BLaER1 (cell line): ENCODE measurements at regions not wholly inside any gene's neighbourhood (a gene's known extent, or its start where the extent isn't known, plus 50 kb on each side); places are given as distances from the start of the nearest gene placed in this dataset.
A peak's percentile ranks its signal among the peaks of the same experiment; 100 is the strongest.
"Not testable (repeated sequence)": the region's sequence is repeated elsewhere in the genome, so short reads cannot be mapped to it uniquely, and the experiment has no call there.

Source experiments
- H3K27ac ChIP-seq: shearing (Covaris generic); formaldehyde crosslinking; 2 replicates; pipeline ENCODE4 v1.8.1; 2022
- H3K27me3 ChIP-seq: shearing (Covaris generic); formaldehyde crosslinking; 2 replicates; pipeline ENCODE4 v1.8.1; 2022
- H3K36me3 ChIP-seq: shearing (Covaris generic); formaldehyde crosslinking; 2 replicates; pipeline ENCODE4 v1.8.1; 2022
- H3K4me1 ChIP-seq: shearing (Covaris generic); formaldehyde crosslinking; 2 replicates; pipeline ENCODE4 v1.8.1; 2022
- H3K4me2 ChIP-seq: shearing (Covaris generic); formaldehyde crosslinking; 2 replicates; pipeline ENCODE4 v1.8.1; 2022
- H3K4me3 ChIP-seq: shearing (Covaris generic); formaldehyde crosslinking; 2 replicates; pipeline ENCODE4 v1.8.1; 2022
- H3K9ac ChIP-seq: shearing (Covaris generic); formaldehyde crosslinking; 2 replicates; pipeline ENCODE4 v1.8.1; 2022
- H3K9me3 ChIP-seq: shearing (Covaris generic); formaldehyde crosslinking; 2 replicates; pipeline ENCODE4 v1.8.1; 2022
- H4K20me1 ChIP-seq: shearing (Covaris generic); formaldehyde crosslinking; 2 replicates; pipeline ENCODE4 v1.8.1; 2022
- Cebpa-rat ChIP-seq: shearing (Covaris generic); IDR thresholded peaks from 2 replicates; pipeline ENCODE4 v1.8.1; 2022

GRCh38 chr3:75176937-75177336, 487.2 kb upstream of the FRG2C start:
- H3K9ac ChIP-seq, result no peak overlapping the region
- H3K27ac ChIP-seq, result no peak overlapping the region
- H4K20me1 ChIP-seq, result no peaks in the 10 kb centered on the region
- no peak for TF ChIP-seq Cebpa-rat
- no peaks in the 10 kb centered on the region for H3K27me3 ChIP-seq
- H3K4me2 ChIP-seq, result 0 out of 2 replicates have a peak overlapping the region, but pooled peaks have one; percentile 11
- no peaks in the 10 kb centered on the region for H3K36me3 ChIP-seq
- no peaks in the 10 kb centered on the region for H3K9me3 ChIP-seq
- peaks cover 47% of the 10 kb centered on the region for H3K4me1 ChIP-seq
- H3K4me3 ChIP-seq, result no peak overlapping the region

- no peaks in the 10 kb centered on the region for H3K9me3 ChIP-seq
- H3K36me3 ChIP-seq, result no peaks in the 10 kb centered on the region
- no peak overlapping the region for H3K9ac ChIP-seq
- no peaks in the 10 kb centered on the region for H3K27me3 ChIP-seq
- no peak overlapping the region for H3K4me3 ChIP-seq
- peak overlapping the region; percentile 60 for H3K4me2 ChIP-seq
- no peaks in the 10 kb centered on the region for H4K20me1 ChIP-seq
- peak overlapping the region; percentile 35; the same call in 1 of the 2 replicates for H3K27ac ChIP-seq
- no peak for TF ChIP-seq Cebpa-rat
- peaks cover 47% of the 10 kb centered on the region for H3K4me1 ChIP-seq
Observed at GRCh38 chr3:75180235-75180944, 483.7 kb upstream of the FRG2C start.

DNA sequence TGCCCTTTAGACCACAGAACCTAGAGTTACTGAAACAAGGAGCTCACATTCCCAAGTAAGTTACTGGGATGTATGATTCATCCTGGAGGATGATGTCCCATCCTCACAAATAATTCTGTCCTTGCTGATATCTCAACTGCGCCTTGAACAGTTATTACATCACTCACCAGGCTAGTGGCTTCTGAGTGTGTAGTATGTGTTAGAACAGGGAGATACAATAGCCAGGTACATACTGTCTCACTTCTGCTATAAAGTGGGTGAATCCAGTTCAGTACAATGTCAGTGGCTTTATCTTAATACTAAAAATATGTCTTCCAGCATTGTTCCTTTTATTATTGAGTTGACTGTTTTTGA, 483.2 kb upstream of the FRG2C start:
- no peak for TF ChIP-seq Cebpa-rat
- peak overlapping the region; percentile 35; the same call in 1 of the 2 replicates for H3K27ac ChIP-seq
- H3K4me3 ChIP-seq, result no peak overlapping the region
- H3K27me3 ChIP-seq, result no peaks in the 10 kb centered on the region
- H3K36me3 ChIP-seq, result no peaks in the 10 kb centered on the region
- H3K9ac ChIP-seq, result no peak overlapping the region
- no peaks in the 10 kb centered on the region for H4K20me1 ChIP-seq
- peak overlapping the region; percentile 60 for H3K4me2 ChIP-seq
- H3K4me1 ChIP-seq, result peaks cover 47% of the 10 kb centered on the region
- no peaks in the 10 kb centered on the region for H3K9me3 ChIP-seq

GRCh38 chr3:75188962-75189361, 475.2 kb upstream of the FRG2C start:
- Histone ChIP-seq H3K27me3 (no peaks in the 10 kb centered on the region), H3K9ac (no peak overlapping the region), H3K4me2 (no peak overlapping the region), H3K36me3 (no peaks in the 10 kb centered on the region), H3K9me3 (no peaks in the 10 kb centered on the region), H3K27ac (no peak overlapping the region), H4K20me1 (no peaks in the 10 kb centered on the region), H3K4me3 (no peak overlapping the region), H3K4me1 (peaks cover 7% of the 10 kb centered on the region)
- no peak for TF ChIP-seq Cebpa-rat

DNA sequence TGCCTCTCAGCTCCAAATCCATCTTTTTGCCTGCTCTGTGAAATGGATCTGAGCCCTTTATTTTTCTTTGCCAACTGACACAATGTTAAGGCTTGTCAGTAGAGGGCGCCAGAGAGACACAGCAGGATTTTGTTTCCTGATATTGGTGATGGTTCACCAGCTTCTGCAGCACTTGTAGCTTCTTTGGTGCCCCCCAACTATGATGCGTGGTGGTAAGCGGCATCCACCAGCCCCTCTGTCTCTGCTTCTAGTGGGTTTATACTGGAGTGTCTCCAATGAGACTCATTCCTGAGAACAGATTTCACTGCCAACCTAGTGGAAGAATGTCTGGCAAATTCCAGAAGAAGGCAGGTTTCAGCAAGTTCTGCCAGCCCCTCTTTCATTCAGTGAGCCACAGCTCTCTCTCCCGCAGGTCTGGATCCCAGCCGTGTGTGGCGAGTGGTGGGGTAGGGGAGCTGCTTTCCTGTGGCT, 471.9 kb upstream of the FRG2C start:
- H3K4me1 ChIP-seq, result peaks cover 14% of the 10 kb centered on the region
- no peak overlapping the region for H3K27ac ChIP-seq
- H3K9me3 ChIP-seq, result no peaks in the 10 kb centered on the region
- no peak overlapping the region for H3K4me2 ChIP-seq
- no peak overlapping the region for H3K4me3 ChIP-seq
- H3K36me3 ChIP-seq, result no peaks in the 10 kb centered on the region
- no peaks in the 10 kb centered on the region for H3K27me3 ChIP-seq
- no peak overlapping the region for H3K9ac ChIP-seq
- no peaks in the 10 kb centered on the region for H4K20me1 ChIP-seq
- no peak for TF ChIP-seq Cebpa-rat

- Histone ChIP-seq H3K27me3 (no peaks in the 10 kb centered on the region), H3K4me1 (peaks cover 14% of the 10 kb centered on the region), H3K36me3 (no peaks in the 10 kb centered on the region), H3K4me3 (no peak overlapping the region), H3K4me2 (no peak overlapping the region), H3K9ac (no peak overlapping the region), H3K9me3 (no peaks in the 10 kb centered on the region), H4K20me1 (no peaks in the 10 kb centered on the region), H3K27ac (no peak overlapping the region)
- no peak for TF ChIP-seq Cebpa-rat
Observed at GRCh38 chr3:75193797-75194196, 470.3 kb upstream of the FRG2C start.

DNA sequence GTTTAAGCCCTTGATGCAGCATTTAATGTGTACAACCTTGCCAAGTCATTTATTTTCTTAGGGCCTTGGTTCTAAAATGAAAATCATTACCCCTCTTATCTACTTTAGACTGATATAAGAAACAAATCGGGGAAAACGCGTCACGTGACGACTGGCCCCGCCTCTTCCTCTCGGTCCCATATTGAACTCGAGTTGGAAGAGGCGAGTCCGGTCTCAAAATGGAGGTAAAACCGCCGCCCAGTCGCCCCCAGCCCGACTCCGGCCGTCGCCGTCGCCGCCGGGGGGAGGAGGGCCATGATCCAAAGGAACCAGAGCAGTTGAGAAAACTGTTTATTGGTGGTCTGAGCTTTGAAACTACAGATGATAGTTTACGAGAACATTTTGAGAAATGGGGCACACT, 449.8 kb upstream of the FRG2C start:
- H4K20me1 ChIP-seq, H3K27me3 ChIP-seq, H3K4me2 ChIP-seq, H3K27ac ChIP-seq, H3K36me3 ChIP-seq, H3K9ac ChIP-seq, H3K9me3 ChIP-seq, H3K4me3 ChIP-seq, H3K4me1 ChIP-seq: not testable (repeated sequence)

DNA sequence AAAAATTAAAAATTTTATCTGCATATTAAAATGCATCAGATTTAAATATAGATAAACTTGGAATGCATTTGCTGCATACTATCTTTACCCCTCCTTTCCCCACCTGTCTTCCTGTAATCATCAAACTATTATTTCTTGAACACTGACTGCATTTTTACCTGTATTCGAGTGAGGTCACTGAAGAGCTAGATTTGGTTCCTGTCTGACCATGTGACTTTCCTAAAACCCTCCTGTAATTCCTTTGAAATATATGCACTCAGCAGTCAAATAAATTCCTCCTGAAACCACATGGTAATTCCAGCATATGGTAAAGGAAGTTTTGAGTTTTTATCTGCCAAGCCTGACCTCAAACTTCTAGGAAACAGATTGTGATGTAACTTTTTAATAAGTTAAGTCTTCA, 445.6 kb upstream of the FRG2C start:
- Histone ChIP-seq H3K27ac (no peak overlapping the region), H3K27me3 (no peaks in the 10 kb centered on the region), H3K9ac (no peak overlapping the region), H3K9me3 (no peaks in the 10 kb centered on the region), H3K4me2 (no peak overlapping the region), H3K4me3 (no peak overlapping the region), H3K36me3 (no peaks in the 10 kb centered on the region), H3K4me1 (peaks cover 8% of the 10 kb centered on the region; the same call in 1 of the 2 replicates), H4K20me1 (no peaks in the 10 kb centered on the region)
- TF ChIP-seq Cebpa-rat, result no peak

DNA sequence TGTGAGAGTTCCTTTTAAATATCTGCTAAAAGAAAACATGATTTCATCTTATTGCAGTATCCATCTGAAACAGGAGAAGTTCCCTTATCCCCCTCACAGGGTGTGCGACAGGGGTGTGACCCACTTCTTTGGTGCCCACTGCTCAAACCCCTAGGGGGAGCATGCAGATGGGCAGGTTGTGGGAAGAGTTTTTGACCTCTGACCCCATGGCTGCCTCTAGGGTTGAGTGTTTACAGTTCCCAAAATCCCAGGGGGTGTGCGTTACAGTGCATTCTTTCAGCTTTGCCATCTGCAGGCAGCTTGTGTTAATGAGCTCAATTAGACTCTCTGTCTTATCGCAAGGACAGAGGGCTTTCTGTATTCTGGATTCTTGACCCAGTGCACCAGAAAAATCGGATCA, 443.2 kb upstream of the FRG2C start:
- Histone ChIP-seq H3K27me3 (no peaks in the 10 kb centered on the region), H3K4me2 (no peak overlapping the region), H3K9ac (no peak overlapping the region), H3K27ac (no peak overlapping the region), H4K20me1 (no peaks in the 10 kb centered on the region), H3K9me3 (no peaks in the 10 kb centered on the region), H3K4me1 (peaks cover 8% of the 10 kb centered on the region; the same call in 1 of the 2 replicates), H3K36me3 (no peaks in the 10 kb centered on the region), H3K4me3 (no peak overlapping the region)
- no peak for TF ChIP-seq Cebpa-rat

DNA sequence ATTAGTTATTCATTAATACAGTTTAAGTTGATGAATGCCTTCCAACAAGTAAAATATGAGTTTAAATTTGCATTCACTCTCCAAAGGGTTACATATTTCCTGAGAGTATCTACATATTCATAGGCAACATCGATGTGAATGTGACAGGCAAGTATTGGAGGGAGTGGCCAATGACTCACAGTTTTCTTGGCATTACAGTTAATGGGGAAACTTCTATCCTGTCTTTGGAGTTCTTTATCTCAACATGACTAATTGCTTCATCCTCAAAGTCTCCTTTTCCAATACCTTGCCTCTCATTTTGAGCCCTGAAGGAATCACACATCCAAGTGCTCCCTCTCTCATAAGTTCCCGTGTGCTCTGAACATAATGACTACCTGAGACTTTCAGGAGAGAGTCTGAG, 439.7 kb upstream of the FRG2C start:
- Histone ChIP-seq H3K4me2 (no peak overlapping the region), H3K9ac (no peak overlapping the region), H3K4me3 (no peak overlapping the region), H3K9me3 (no peaks in the 10 kb centered on the region), H4K20me1 (no peaks in the 10 kb centered on the region), H3K27me3 (no peaks in the 10 kb centered on the region), H3K36me3 (no peaks in the 10 kb centered on the region), H3K4me1 (peaks cover 8% of the 10 kb centered on the region; the same call in 1 of the 2 replicates), H3K27ac (no peak overlapping the region)
- TF ChIP-seq Cebpa-rat, result no peak

GRCh38 chr3:75232216-75232615, 431.9 kb upstream of the FRG2C start:
- Histone ChIP-seq H3K4me1 (no peaks in the 10 kb centered on the region), H3K9ac (no peak overlapping the region), H3K27ac (no peak overlapping the region), H3K4me3 (no peak overlapping the region), H3K4me2 (no peak overlapping the region), H3K36me3 (no peaks in the 10 kb centered on the region), H3K27me3 (no peaks in the 10 kb centered on the region), H3K9me3 (no peaks in the 10 kb centered on the region), H4K20me1 (no peaks in the 10 kb centered on the region)
- no peak for TF ChIP-seq Cebpa-rat
